Common myeloid progenitor, CD34-positive (primary cell): ENCODE measurements at regions not wholly inside any gene's neighbourhood (a gene's known extent, or its start where the extent isn't known, plus 50 kb on each side); places are given as distances from the start of the nearest gene placed in this dataset.

ENCODE experiments used
- CTCF ChIA-PET: fragments of 350-600 bp; sonication (Branson Sonifier 250); formaldehyde crosslinking; loops from one replicate; lab custom pipeline; 2021; ENCODE audit warnings: antibody characterized with exemption; lab: Charles Lee
- POLR2A ChIA-PET: fragments of 350-600 bp; sonication (Branson Sonifier 250); formaldehyde crosslinking; loops from one replicate; lab custom pipeline; 2021; ENCODE audit warnings: antibody characterized with exemption; lab: Charles Lee
- DNase-seq, 3 donors: peaks; one replicate each; pipeline versions ENCODE4 v3.0.0 to v3.0.0-alpha.2; 2013
- H3K27ac ChIP-seq, 2 experiments: 1 replicate in 1 of 2; 2 replicates in 1 of 2; pipeline ENCODE4 v1.7.0; 2013; ENCODE audit warnings: inconsistent platforms in 2 of 2, low read length in 2 of 2, mild to moderate bottlenecking in 2 of 2, low read depth in 1 of 2, moderate library complexity in 1 of 2; ENCODE audit not compliant: severe bottlenecking in 2 of 2, insufficient read depth in 1 of 2, poor library complexity in 1 of 2
- H3K27me3 ChIP-seq, 5 experiments: replicated peaks in 2 of 5; 1 replicate in 3 of 5; 2 replicates in 2 of 5; pipeline versions ENCODE4 v1.6.1 to v1.7.0; 2013; ENCODE audit warnings: low read length in 4 of 5, mild to moderate bottlenecking in 2 of 5, moderate library complexity in 2 of 5, inconsistent platforms in 1 of 5; ENCODE audit not compliant: insufficient read depth in 5 of 5, control insufficient read depth in 4 of 5
- H3K36me3 ChIP-seq, 4 experiments: 1 replicate in 2 of 4; 2 replicates in 2 of 4; pipeline versions ENCODE4 v1.6.1 to v1.7.0; 2013; ENCODE audit warnings: low read length in 3 of 4, control low read depth in 1 of 4, mild to moderate bottlenecking in 1 of 4; ENCODE audit not compliant: control insufficient read depth in 4 of 4, insufficient read depth in 4 of 4
- H3K4me1 ChIP-seq, 4 experiments: 1 replicate in 3 of 4; 2 replicates in 1 of 4; pipeline versions ENCODE4 v1.6.1 to v1.7.1; 2013; ENCODE audit warnings: low read length in 3 of 4, mild to moderate bottlenecking in 3 of 4, control low read depth in 1 of 4, inconsistent platforms in 1 of 4, moderate library complexity in 1 of 4; ENCODE audit not compliant: control insufficient read depth in 4 of 4, insufficient read depth in 4 of 4; ENCODE audit errors: control extremely low read depth in 1 of 4
- H3K4me3 ChIP-seq, 7 experiments: 1 replicate in 4 of 7; 2 replicates in 3 of 7; pipeline versions ENCODE4 v1.5.1 to v1.7.0; 2013; ENCODE audit warnings: mild to moderate bottlenecking in 7 of 7, low read length in 6 of 7, moderate library complexity in 6 of 7, inconsistent platforms in 2 of 7, low read depth in 2 of 7, control low read depth in 1 of 7; ENCODE audit not compliant: insufficient read depth in 4 of 7, control insufficient read depth in 1 of 7; ENCODE audit errors: extremely low read depth in 1 of 7
- H3K9me3 ChIP-seq, 5 experiments: 1 replicate in 4 of 5; 2 replicates in 1 of 5; pipeline versions ENCODE4 v1.6.1 to v1.7.1; 2013; ENCODE audit warnings: low read length in 4 of 5, mild to moderate bottlenecking in 2 of 5, inconsistent platforms in 1 of 5, low read depth in 1 of 5, moderate library complexity in 1 of 5; ENCODE audit not compliant: control insufficient read depth in 4 of 5, insufficient read depth in 2 of 5; ENCODE audit errors: control extremely low read depth in 1 of 5
- WGBS: methylation state at CpG from one replicate; pipeline ENCODE4 v1.1.5; 2013; ENCODE audit not compliant: insufficient coverage; 5-methylcytosine and 5-hydroxymethylcytosine counted together

GRCh38 chrX:8413279-8413678 lies 51.4 kb upstream of the VCX3B start:
- Histone ChIP-seq H3K27ac (no peak overlapping the region), H3K36me3 (no peaks in the 10 kb centered on the region), H3K9me3 (peaks cover 0 to 3% (median 0%) of the 10 kb centered on the region in 5 experiments), H3K27me3 (peaks cover 0 to 5% (median 0%) of the 10 kb centered on the region in 5 experiments), H3K4me3 (no peak overlapping the region), H3K4me1 (no peaks in the 10 kb centered on the region)
- ChIA-PET POLR2A (no interaction called here), CTCF (no interaction called here)
- 100% methylated on average over 1 of the region's 2 CpGs for WGBS
- no peak for DNase-seq
